Stimulated activated CD4-positive, alpha-beta T cell treated with anti-CD3 and anti-CD28 coated beads, Interleukin-12 subunit alpha, Interleukin-12 subunit beta, amount 100 ng/mL, for 4 hours (primary cell): ENCODE measurements at regions not wholly inside any gene's neighbourhood (a gene's known extent, or its start where the extent isn't known, plus 50 kb on each side); places are given as distances from the start of the nearest gene placed in this dataset.

Source experiments
- DNase-seq: peaks from one replicate; pipeline ENCODE4 v3.0.0-alpha.2; 2020

DNA sequence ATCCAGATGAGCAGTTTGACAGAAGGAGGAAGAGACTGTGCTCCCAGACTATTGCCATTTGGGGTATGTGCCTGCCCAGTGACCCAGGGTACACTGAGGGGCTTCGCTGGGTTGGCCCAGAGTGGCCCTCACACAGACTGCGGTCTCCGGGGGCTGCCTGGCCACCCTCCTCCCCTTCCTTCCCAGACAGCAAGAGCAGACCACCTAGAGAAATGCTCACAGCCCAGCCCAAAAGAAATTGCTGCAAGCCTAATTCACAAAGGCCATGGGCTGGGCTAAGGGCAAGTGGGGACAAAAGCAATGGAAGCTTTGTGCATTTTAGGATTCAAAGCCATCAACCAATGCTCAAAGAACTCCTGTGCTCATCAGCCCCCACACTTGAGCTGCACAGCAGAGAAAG lies 277.6 kb downstream of the CDC5L start:
- no peak for DNase-seq

DNA sequence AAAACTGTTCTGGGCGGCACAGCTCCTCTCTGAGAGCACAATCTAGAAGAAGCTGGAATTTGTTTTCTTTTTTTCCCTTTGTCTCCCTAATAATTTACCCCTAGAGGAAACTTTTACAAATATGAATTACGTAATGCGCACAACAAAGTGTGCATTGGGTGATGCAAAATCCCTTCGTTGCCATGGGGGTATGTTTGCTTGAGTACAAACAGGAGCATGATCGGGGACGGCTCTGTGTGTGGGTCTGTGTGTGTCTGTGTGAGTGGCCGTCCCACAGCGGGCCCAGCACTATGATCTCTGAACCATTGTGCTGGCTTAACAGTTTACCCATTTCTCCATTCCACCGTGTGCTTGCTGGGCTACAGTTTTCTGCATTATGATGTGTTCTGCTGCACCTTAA lies 278.2 kb downstream of the CDC5L start:
- no peak for DNase-seq

DNA sequence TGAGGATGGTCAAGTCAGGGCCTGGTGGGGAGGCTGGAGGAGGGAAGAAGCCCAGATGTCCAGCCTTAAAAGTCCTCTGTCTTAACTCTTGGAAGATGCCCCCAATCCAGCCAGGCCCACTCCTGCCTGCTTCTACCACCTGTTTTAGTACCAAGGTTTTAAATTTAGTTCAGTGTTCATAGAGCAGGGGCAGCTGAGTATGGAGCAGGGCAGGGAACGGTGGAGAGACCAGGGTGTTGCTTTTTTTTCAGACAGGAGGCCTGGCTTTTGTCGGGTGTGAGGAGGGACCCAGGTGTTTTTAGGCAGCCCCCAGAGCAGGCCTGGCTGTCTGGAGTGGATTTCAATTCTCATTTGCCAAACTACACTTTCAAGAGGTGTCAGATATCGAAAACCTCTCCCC lies 278.8 kb downstream of the CDC5L start:
- no peak for DNase-seq

DNA sequence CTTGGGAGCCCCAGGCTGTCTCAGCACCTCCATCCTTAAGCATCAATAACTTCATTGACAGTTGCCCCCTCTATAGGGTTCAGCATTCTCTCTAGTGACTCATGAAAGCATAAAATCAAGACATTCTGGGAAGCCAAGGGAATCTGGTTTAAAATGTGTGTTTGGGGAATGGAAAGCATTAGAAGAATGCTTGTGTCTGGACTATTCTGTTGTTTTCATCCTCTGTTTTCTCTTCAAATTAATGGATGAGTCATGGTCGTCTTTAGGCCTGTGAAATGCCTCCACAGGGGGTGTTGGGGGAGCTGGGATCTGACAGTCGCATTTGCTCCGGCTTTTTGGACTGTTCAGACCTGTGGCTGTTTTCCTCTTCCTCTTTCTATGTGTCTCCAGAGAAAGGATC lies 279.7 kb downstream of the CDC5L start:
- no peak for DNase-seq

DNA sequence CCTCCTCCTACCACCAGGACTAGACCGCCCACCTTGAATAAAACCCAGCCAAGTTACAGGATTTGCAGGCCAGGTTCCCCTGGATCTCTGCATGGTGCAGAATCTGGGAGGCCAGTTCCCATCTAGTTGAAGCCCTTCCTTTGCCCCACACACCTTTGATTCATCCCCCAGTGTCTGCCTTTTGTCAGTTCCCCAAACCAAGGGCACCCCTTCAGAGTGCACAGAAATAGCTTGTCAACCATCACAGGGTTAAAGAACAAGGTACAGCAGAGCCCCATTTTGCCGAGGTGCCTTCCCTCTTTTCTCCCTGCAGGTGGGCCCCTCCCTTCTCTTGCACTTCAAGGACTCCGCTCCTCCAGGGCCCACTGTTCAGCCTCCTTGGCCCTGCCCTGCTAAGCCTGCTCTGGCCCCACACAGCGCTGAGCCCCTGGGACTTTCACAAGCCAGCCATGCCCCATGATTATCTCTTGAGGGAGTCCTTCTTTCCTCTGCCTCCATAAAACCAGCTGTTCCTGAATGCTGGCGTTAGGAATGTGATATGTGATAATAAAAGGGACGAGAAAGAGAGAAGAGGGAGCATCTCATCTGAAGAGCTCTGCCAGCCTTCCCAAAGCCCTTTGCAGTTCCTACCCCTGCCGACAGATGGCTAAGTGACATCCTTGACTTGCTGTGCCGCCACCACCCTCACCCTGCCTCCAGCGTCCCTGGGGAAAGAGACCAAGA lies 280.3 kb downstream of the CDC5L start:
- DNase-seq = peak; percentile 30

DNA sequence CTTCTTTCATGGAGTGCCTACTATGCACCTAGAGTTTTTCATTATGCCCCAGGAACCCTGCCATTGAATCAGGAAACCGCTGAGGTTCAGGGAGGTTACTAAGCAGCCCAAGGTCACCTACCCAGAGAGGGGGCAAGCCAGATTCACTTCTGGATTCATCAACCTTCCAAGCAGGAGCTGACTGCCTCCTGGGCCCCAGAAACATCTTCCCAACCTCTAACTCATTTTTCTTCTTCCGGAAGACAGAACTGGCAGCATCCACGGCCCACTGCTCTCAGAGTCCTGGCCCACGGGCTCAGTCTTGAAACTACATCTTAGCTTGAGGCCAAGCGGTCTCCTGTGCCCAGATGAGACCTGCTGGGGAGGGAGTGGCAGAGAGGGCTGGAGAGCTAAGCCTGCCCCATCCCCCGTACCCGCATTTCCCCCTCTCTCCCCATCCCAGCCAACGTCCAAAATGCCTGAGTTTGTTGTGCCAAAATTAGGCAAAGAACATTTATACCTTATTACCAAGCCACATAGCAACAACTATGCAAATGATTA lies 281.0 kb downstream of the CDC5L start:
- DNase-seq = no peak

DNA sequence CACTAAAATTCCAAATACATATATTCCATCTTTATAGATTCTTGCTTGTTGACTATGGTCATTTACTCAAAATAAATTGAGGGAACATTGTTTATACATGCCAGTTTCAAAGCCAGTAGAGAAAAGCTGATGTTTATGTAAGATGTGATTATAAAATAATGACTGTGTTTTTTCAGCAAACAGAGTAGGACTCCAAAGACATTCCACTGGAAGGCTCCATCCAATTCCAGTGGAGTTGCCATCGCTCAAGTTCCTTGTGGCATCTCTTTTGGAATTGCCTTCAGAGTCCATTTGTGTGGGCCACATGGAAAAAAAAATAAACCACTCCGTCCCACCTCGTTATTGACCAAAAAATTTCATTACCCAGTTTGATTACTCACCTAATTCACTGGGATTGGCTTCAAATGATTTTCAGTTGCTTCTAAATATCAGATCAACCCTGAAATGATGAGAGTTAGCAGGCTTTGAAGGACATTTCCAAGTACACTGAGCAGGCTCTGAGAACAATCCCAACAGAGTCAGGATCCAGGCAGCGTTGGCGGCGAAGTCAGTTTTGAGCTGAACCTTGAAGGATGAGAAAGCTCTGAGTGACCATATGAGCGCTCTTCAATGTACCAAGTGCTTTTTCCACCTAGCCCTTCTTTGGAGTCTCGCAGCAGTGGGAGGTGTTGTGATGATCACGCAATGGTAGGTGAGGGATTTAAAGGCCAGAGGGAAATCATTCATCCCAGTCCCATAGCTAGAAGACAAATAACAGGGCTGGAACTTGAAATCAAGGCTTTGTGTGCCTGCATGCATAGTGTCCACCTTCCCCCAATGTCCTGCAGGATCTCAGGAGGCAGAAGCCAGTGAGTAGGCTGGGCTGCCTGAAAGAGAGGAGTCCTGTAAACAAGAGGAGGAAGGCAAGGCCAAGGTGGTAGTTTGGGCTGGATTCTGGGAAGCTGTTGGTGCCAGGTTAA lies 281.7 kb downstream of the CDC5L start:
- no peak for DNase-seq

DNA sequence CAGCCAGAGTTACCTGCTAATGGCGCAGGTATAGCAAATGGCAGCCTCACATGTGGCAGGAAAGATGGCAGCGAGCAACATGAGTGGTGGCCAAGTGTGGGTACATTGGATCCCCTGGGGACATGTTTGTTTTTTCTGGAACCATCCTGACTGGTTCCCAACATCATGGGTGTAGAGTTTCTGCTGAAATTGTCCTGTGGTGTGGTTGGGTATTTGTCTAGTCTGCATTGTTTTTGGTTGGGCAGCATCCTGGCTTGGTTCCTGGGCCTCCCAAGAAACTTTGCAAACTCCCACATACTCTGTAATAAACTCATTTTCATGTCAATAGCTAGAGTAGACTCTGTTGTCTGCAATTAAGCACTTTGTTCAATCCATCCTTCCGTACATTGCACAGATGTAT lies 282.6 kb downstream of the CDC5L start:
- DNase-seq = no peak

DNA sequence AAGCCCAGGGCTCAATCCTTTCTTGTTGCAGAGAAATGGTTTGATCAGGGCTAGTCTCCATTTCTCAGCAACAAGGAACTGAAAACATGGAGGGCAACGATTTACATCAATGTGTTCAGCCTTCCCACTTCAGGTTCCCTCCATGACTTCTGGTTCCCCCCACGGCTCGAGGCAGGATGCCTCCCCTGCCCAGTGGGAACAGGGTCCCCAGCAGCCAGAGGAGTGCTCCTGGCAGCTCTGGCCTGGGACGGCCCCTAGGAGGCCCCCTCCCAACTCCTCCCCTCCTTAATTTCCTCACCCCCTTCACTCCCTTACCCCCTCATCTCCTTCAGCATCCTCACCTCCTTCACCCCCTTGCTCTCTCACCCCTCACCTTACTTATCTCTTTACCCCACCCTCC lies 283.8 kb downstream of the CDC5L start:
- no peak for DNase-seq

DNA sequence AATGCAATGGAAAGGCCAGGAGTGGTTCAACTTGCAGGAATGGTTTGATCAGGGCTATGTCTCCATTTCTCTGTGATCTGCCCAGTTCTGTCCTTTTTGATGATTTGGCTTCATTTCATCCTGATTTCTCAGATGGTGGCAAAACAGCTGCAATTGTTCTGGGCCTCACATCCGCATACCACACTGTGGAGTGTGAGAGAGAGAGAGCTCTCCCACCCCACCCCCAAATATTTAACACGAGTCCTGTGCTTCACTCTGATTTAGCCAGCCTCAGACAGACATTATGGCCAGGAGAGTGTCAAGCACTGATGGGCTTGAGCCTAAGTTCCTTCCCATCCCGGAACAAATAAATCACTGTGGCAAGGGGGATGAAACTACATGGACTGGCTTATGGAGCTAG lies 284.6 kb downstream of the CDC5L start:
- no peak for DNase-seq

DNA sequence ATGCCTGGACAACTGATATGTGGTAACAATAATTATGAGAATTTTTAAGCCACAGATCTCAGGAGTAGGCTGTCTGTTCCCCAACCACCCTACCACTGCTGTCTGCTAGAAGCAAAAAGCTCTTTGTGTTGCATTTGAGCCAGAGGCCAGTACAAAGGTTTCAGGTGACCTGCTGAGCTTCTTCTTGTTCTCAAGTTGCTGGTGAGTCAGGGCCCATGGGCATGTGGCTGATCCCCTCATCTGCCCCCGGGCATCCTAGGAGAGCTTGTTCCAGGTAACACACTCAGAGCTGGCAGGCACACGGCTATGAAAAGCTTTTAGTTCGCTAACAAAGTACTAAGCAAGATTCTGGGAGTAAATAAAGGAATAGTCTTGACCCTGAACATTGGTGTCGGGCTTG lies 285.3 kb downstream of the CDC5L start:
- no peak for DNase-seq

DNA sequence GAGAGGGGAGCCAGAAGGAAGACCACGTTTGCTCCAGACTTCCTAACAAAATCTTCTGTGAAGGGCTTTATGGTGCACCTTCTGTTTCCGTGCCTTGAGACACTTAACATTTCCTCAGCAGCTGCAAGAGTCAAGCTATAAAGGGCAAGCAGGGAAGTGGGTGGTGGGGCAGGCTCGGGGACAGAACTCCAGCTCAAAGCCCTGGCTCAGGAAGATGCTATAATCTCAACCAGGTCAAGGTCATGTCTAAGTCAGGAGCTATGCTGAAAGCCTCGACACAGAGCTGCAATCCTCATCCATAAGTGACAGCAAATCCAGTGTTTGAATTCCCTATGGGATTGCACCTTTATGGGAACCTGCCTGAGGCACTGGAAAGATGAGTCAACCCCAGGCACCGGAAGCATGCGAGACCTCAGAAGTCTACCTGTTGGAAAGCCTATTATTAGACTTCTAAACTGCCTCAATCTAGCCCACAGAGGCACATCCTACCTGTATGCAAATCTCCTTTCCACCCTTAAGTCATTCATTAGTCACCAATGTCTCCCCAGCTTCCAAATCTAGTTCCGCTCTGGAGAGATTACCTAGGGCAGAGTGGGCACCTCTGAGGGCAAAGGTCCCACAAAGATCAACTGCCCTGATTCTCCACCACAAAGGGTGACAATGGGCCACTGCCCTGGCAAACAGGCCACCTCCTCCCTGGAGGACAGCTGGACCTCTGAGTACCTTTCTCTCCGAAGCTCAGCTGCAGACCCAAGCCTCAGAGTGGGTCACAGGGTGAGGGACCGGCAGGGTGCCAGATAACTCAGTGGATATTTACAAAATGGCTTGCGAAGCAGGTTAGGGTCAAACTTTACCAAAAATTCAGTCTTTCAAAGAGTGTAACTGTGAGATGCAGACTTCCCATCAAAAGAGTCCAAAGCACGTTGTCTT lies 287.0 kb downstream of the CDC5L start:
- no peak for DNase-seq

DNA sequence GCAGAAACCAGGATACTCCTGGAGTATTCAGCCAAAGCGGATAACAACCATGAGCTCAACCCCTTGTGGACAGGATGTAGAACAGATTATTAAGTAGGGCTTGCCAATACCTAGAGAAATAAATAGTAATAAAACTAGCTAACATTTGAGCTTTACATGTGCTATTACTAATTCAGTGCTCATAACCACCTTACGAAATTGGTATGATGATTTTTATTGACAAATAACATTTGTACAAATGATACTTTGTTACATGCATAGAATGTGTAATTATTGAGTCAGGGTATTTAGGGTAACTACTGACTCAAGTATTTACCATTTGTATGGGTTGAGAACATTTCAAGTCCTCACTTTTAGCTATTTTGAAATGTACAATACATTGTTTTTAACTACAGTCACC lies 287.9 kb downstream of the CDC5L start:
- no peak for DNase-seq

DNA sequence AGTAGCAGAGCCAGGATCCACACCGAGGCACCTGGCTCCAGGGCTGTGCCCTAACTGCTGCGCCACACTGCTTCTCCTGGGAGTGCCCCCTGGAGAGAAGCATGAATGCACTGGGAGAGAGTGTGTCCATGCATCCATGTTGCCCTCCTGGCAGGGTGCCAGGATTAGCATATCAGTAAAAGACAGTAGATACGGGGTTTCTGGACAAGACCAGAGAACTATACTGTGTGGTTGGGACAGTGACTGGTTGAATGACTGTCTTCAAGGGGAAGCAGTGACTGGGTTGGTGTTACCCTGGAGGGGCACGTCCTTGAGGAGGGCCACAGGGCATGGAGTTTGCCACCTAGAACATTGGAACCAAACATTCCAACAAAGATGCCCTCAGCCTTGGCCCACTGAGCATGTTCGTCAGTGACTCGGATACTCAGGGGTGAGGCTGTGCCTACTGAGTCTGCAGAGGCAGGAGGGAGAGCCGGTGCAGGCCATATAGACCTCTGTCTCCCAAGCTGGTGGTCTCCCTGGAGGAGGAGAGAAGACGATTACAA lies 288.8 kb downstream of the CDC5L start:
- DNase-seq = no peak

DNA sequence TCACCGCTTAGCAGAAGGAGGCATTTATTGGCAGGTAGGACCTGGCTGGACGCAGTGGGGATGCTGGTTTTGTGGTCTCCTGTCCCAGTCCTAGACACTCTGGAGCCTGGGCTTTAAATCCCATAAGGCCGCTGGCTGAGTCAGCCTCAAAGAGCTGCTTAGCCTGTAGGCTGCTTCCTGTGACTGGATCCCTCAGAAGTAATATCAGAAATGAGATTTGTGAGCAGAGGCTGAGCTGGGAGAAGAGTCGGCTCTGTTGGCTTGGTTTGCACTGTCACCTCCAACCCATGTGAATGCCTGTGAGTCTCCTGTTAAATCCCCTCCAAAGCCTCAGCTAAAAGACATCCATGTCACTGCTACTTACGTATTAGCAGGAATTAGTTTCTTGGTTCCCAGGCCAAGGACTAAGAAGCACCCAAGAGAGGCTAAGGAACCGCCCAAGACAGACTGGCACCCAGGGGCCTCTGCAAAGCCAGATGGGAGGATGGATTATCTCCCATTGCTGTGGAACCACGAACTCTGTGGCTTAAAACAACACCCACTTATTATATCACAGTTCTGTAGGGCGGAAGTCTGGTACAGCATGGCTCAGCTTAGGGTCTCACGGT lies 289.4 kb downstream of the CDC5L start:
- DNase-seq = no peak

DNA sequence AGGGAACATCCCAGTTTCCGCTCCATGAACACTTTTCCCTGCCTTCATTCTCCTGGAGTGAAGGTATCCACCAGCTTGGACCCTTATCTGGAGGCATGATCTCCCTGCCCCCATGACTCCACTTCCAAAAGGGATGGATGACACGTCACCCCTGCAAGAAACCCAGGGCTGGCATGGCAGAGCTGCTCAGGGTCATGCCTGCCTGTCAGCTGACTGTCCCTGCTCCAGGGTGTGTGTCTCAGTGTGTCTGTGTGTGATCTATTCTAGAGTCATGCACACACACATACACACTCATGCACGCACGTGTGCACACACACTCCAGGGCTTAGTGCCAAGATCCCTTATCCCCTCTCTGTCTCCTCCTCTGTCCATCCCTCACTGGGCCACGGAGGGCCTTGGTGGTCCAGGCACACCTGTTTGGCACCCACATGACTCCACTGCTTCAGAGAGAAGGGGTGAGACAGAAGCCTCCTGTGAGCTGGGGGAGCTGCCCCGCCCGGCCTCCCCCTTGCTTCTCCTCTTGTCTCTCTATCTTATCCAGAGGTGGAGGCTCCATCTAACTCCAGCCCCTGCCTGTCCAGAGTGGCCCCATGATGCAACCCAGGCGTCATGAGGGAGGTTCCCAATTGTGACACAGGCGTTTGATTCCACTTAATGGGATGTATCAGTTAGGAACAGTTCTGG lies 290.9 kb downstream of the CDC5L start:
- DNase-seq = no peak

DNA sequence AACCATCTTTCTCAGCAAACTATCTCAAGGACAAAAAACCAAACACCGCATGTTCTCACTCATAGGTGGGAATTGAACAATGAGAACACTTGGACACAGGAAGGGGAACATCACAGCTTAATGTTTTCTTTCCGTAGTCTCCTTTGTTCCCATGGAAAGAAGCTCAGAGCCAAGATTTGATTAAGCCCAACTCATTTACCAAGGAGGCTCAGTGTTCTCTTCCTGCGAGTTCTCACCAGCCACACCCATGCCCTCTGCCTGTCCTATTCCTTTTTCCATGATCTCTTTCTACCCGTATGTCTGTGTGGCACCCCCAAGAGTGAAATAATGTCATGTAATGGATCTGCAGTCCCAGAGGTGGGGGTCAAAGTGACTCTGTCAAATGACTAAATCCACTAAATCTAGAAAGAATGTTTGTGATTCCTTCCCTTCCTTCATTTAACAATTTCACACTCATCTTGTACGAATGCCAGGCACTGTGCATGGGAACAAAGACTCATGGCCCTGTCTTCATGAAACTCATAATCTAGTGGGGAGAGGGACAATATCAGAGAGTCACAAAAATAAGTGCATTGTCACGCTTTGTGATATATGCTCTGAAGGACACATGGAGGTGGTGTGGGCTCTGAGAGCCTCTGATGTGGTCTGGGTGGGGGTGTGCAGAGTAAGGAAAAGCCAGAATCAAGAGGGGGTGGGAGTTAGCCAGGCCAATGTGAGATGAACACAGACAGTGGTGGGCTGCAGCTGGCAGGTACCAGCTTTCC lies 292.1 kb downstream of the CDC5L start:
- no peak for DNase-seq

DNA sequence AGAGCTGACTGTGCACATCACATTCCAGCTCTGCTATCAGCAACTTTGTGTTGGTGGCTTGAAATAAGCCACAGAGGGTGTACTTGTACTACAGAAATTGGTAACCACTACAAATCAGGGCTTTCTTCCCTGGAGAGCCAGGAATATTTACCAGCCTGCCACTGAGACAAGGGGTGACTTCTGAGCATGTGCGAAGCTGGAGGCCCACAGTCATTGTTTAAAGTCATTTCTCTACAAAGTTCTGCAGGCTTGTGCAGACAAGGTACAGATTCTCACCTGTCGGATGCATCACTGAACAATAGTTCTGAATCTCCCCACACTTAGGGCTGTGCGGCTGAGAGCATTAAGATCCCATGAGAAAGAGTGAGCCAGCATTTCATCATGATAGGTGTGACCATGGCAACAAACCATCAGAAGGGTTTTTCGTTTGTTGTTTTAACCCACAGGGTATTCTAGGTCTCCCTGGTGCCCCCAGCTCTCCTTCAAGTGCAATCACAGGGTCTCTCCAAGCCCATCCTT lies 292.8 kb downstream of the CDC5L start:
- no peak for DNase-seq

DNA sequence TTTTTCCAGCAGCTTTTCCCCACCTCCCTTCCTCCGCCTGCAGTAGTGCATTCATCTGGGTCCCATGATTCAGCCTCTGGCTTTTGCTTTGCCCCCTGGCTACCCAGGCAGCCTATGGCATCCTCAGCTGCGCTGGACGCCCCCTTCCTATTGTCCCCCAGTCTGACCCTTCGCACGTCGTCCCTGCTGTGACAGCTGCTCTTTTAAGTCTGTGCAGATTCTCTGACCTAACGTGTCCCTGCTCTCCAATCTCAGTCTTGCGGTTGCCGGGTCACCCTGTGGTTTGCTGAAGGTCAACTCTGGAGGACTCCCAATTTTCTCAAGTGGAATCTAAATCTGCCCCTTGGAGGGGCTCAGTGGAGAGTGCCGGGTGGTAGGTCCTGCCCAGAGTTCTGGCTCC lies 294.3 kb downstream of the CDC5L start:
- DNase-seq = no peak

DNA sequence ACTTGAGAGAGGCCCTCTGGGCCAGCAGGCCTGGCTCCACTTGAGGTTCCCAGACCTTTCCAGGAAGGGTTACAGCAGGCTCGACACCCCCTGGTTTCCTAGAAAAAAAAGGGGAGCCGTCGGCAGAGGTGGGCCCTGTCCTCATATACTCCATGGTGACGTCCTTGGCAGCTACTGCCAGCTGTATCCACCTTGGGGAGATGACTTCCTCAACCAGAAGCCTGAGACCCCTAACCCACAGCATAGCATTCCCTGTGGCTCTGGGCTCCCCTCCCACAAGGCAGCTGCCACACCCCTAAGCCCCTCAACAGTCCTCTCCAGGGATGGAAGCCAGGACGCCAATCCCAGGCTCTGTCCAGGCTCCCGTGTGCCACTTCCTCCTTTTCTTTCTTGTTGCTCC lies 294.8 kb downstream of the CDC5L start:
- DNase-seq = no peak
